AG10803 (cell line): ENCODE measurements at regions not wholly inside any gene's neighbourhood (a gene's known extent, or its start where the extent isn't known, plus 50 kb on each side); places are given as distances from the start of the nearest gene placed in this dataset.
A peak's percentile ranks its signal among the peaks of the same experiment; 100 is the strongest.

Source experiments
- DNase-seq: peaks from one replicate; pipeline ENCODE4 v3.0.0; 2010; ENCODE audit warnings: low read depth
- H3K4me3 ChIP-seq: 2 replicates; pipeline ENCODE4 v1.5.1; 2011; ENCODE audit warnings: mild to moderate bottlenecking, low read length, control low read depth
- CTCF ChIP-seq: conservative IDR thresholded peaks from 2 replicates; pipeline ENCODE4 v1.5.1; 2011; ENCODE audit warnings: mild to moderate bottlenecking, low read length, control low read depth, inconsistent platforms

GRCh38 chr6:21985904-21986303 lies 310.9 kb downstream of the PRL start:
- no peak for TF ChIP-seq CTCF
- no peak for DNase-seq
- H3K4me3 ChIP-seq: no peak overlapping the region

DNA sequence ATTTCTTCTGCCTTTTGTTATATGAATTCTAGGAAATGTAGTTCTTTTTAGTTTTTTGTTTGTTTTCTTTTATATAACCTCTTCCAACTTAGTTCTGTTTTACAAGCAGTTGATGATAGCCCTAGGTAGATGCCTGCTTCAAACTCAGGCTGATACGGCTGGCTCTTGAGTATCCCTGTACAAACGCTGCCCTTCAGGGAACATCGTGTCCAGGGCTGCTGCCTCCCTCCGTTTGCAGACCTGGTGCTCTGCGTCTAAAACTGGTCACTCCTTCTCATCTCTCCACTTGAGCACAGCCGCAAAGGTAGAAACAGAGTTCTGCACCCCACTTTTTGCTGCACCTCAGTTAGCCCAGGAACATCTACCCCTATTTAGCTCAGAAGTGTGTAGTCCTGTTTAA lies 310.1 kb downstream of the PRL start:
- no peak for TF ChIP-seq CTCF
- no peak overlapping the region for H3K4me3 ChIP-seq
- no peak for DNase-seq

GRCh38 chr6:21987501-21987957 lies 309.3 kb downstream of the PRL start:
- peak overlapping the region; percentile 25; the same call in 1 of the 2 replicates for H3K4me3 ChIP-seq
- DNase-seq: peak; percentile 84
- TF ChIP-seq CTCF: no peak

- no peak for DNase-seq
- H3K4me3 ChIP-seq: no peak overlapping the region
- no peak for TF ChIP-seq CTCF
Observed at GRCh38 chr6:21990577-21990976, 306.3 kb downstream of the PRL start.

GRCh38 chr6:21992178-21992967 lies 304.5 kb downstream of the PRL start:
- TF ChIP-seq CTCF: no peak
- peak; percentile 54 for DNase-seq
- no peak overlapping the region for H3K4me3 ChIP-seq

DNA sequence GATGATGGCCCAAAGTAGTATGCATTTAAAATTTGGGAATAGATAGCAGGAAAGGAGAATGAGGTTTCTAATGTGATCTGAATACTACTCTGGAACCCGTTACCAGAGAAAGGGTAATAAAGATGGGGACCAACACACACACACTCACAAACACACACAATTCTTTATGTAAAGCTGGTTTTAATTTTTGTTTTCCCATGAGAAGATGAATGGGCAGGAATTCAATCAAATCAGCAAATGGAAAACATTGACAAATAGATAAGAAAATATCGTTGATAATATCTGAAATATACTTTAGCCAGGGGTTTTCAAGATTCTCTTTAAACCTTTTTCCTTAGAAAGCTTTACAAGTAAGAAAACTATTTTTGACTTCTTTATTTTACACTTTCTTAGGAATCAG lies 303.0 kb downstream of the PRL start:
- no peak for DNase-seq
- no peak for TF ChIP-seq CTCF
- no peak overlapping the region for H3K4me3 ChIP-seq

DNA sequence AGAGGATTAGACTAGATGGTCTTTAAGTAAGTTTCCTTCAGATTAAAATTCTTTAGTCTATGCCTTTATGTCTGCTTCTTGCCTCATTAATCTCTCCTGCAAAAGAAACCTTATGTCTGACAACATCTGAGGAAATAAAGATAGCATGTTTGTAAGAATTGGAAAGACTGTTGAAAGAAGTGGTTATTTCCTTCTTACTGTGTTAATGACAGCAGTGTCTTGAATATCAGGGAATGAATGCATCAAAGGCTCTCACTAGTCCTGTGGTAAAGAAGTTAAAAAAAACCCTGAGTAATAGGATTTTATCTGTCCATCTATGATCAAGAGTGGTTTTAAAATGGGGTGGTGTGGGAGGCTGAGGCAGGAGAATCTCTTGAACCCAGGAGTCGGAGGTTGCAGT lies 302.0 kb downstream of the PRL start:
- TF ChIP-seq CTCF: no peak
- H3K4me3 ChIP-seq: no peak overlapping the region
- no peak for DNase-seq
